ENCODE measurements at regions not wholly inside any gene's neighbourhood (a gene's known extent, or its start where the extent isn't known, plus 50 kb on each side); places are given as distances from the start of the nearest gene placed in this dataset.

DNA sequence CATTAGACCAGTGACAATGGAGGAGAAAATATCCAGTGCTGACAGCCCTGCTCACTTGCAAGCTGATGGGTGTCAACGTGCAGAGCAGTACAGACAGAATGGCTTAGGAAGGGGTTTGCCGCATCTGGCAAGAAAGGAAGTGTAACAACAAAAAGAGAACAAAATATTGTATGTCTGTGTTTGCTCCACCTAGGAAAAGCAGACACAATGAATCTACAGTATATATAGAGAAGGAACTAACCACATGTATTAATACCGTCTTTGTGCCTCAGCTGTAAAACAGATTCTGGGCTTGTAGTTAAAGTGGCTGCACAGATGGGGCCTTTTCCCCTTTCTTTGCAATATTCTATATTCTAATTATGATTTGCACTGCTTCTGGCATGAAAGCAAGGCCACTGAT, 281.1 kb upstream of the MEOX2 start:
- H3K36me3 Mint-ChIP-seq (ENCODE audit: low read depth) = no peaks in the 10 kb centered on the region
- no peaks in the 10 kb centered on the region for H3K4me1 Mint-ChIP-seq (ENCODE audit: low read depth)
- no peak overlapping the region for H3K4me3 Mint-ChIP-seq
- no peak overlapping the region for H3K27ac Mint-ChIP-seq
- DNase-seq (no peak), ATAC-seq (no peak)
- H3K27me3 Mint-ChIP-seq = no peaks in the 10 kb centered on the region
- ChIA-PET CTCF (no interaction called here), POLR2A (no interaction called here)
- no peaks in the 10 kb centered on the region for H3K9me3 Mint-ChIP-seq
- TF ChIP-seq, protein P1, sequence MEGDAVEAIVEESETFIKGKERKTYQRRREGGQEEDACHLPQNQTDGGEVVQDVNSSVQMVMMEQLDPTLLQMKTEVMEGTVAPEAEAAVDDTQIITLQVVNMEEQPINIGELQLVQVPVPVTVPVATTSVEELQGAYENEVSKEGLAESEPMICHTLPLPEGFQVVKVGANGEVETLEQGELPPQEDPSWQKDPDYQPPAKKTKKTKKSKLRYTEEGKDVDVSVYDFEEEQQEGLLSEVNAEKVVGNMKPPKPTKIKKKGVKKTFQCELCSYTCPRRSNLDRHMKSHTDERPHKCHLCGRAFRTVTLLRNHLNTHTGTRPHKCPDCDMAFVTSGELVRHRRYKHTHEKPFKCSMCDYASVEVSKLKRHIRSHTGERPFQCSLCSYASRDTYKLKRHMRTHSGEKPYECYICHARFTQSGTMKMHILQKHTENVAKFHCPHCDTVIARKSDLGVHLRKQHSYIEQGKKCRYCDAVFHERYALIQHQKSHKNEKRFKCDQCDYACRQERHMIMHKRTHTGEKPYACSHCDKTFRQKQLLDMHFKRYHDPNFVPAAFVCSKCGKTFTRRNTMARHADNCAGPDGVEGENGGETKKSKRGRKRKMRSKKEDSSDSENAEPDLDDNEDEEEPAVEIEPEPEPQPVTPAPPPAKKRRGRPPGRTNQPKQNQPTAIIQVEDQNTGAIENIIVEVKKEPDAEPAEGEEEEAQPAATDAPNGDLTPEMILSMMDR (IDR thresholded peaks at IDR 0.05) = no peak
- intact Hi-C loops (cut with micrococcal nuclease) = no loop called here

DNA sequence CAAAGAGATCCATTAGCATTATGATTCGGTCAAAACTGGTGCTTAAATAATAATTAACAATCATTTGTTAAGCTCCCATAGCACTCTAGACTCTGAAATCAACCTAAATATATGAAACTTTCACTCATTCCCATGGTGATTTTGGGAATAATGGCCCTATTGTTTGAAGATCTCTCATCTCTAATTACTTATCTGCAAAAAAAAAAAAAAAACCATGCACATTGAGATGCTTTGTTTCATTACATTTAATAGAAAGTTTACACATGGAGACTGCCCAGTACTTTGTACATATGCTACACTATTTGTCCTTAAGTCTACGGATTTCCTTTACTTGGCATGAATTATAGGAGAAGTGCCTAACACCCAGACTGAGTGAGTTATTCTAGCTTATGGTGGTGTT, 280.6 kb upstream of the MEOX2 start:
- H3K9me3 Mint-ChIP-seq = no peaks in the 10 kb centered on the region
- no peaks in the 10 kb centered on the region for H3K36me3 Mint-ChIP-seq (ENCODE audit: low read depth)
- H3K27ac Mint-ChIP-seq = no peak overlapping the region
- no peaks in the 10 kb centered on the region for H3K27me3 Mint-ChIP-seq
- intact Hi-C loops (cut with micrococcal nuclease) = no loop called here
- TF ChIP-seq, protein P1 (IDR thresholded peaks at IDR 0.05) = no peak
- ChIA-PET POLR2A (no interaction called here), CTCF (no interaction called here)
- ATAC-seq (no peak), DNase-seq (no peak)
- no peak overlapping the region for H3K4me3 Mint-ChIP-seq
- H3K4me1 Mint-ChIP-seq (ENCODE audit: low read depth) = no peaks in the 10 kb centered on the region

DNA sequence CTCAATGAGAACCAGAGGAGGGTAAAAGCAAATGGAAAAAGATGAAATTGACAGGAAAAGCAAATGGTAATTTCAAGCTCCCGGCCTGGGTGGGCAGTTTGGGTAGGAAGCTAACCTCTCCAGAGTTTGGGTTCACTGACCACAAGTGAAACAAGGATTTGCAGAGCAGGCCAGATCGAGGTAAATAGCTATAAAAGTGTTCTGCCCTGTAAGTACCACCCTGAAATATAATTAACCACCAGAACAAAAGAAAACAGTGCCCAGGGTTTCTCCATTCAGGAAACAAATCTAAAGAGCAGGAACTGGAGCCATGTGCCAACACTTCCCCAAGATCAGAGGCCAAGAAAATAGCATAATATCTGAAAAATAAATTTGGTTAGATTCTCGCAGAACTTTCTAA, 276.7 kb upstream of the MEOX2 start:
- Mint-ChIP-seq H3K4me3 (no peak overlapping the region), H3K27ac (no peak overlapping the region), H3K9me3 (no peaks in the 10 kb centered on the region), H3K27me3 (no peaks in the 10 kb centered on the region), H3K36me3 (ENCODE audit: low read depth) (no peaks in the 10 kb centered on the region), H3K4me1 (ENCODE audit: low read depth) (no peaks in the 10 kb centered on the region)
- DNase-seq = no peak
- POLR2A ChIA-PET = no interaction called here
- TF ChIP-seq, protein P1 (IDR thresholded peaks at IDR 0.05) = no peak
- CTCF ChIA-PET = no interaction called here
- ATAC-seq = no peak
- intact Hi-C loops (cut with micrococcal nuclease) = no loop called here

DNA sequence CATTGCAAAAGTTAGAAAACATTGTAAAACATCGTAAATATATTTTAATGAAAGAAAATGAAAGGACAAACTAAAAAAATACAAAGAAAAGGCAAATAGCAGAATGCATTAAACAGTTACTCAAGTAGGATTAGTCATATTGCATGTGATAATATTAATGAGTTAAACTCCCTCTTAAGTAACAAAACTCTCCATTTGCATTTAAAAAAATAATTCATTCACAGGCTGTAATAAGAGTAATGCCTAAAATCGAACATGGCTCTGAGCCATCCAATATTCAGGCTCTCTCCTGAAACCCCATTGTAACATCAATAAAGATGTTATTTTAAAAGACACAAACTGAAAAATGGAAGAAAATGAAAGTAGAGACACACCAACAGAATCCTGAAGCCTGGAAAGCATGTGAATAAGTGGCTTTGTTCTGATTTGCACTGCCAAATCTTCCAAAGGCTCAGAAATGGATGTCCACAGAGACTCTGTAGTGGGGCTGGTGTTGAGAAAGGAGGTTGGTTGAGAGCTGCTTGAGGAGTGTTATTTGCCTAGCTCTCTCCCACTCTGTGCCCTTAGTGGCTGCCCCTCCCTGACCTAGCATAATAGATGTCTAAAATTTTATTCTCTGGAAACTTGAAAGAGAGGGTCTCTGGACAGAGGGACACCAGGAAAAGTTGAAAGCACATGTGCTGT, 268.3 kb upstream of the MEOX2 start:
- ChIA-PET CTCF (no interaction called here), POLR2A (no interaction called here)
- intact Hi-C loops (cut with micrococcal nuclease) = no loop called here
- Mint-ChIP-seq H3K27ac (no peak overlapping the region), H3K4me3 (no peak overlapping the region), H3K36me3 (ENCODE audit: low read depth) (no peaks in the 10 kb centered on the region), H3K4me1 (ENCODE audit: low read depth) (no peaks in the 10 kb centered on the region), H3K27me3 (no peaks in the 10 kb centered on the region), H3K9me3 (peaks cover 5% of the 10 kb centered on the region)
- ATAC-seq (no peak), DNase-seq (no peak)
- TF ChIP-seq, protein P1 (IDR thresholded peaks at IDR 0.05) = no peak

DNA sequence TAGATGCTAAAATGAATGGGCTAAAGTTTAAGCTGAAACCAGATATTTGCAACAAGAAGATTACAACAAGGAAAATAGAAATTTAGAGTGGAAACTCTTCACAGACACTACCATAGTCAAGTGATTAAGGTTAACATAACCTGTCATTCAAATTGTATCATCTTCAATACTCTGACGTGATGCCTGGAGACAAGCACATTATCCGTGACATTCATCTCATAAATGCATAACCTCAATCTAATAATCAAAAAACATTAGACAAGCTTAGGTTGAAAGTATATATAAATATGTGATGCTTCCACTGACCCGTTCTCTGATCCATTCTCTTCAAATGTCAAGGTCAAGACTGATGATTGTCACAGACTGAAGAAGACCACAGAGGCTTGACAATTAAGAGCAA, 263.8 kb upstream of the MEOX2 start:
- Mint-ChIP-seq H3K4me3 (no peak overlapping the region), H3K27ac (no peak overlapping the region), H3K27me3 (no peaks in the 10 kb centered on the region), H3K4me1 (ENCODE audit: low read depth) (no peaks in the 10 kb centered on the region), H3K9me3 (peaks cover 2% of the 10 kb centered on the region), H3K36me3 (ENCODE audit: low read depth) (no peaks in the 10 kb centered on the region)
- ChIA-PET CTCF (no interaction called here), POLR2A (no interaction called here)
- TF ChIP-seq, protein P1 (IDR thresholded peaks at IDR 0.05) = no peak
- no peak for DNase-seq
- no peak for ATAC-seq
- intact Hi-C loops (cut with micrococcal nuclease) = no loop called here
